Astrocyte of the cerebellum (primary cell): ENCODE measurements at regions not wholly inside any gene's neighbourhood (a gene's known extent, or its start where the extent isn't known, plus 50 kb on each side); places are given as distances from the start of the nearest gene placed in this dataset.

Source experiments
- DNase-seq: peaks from one replicate; pipeline ENCODE4 v3.0.0-alpha.2; 2011; ENCODE audit warnings: low read depth
- H3K4me3 ChIP-seq: 2 replicates; pipeline ENCODE4 v1.5.1; 2011; ENCODE audit warnings: mild to moderate bottlenecking, low read depth, low read length, moderate library complexity
- in situ Hi-C: cut with HindIII; loops from 2 replicates; pipeline ENCODE4 v1.10.0; 2017; ENCODE audit warnings: low sequenced_read_pairs
- TF ChIP-seq, protein P1 (sequence below): IDR thresholded peaks from 2 replicates; pipeline ENCODE4 v1.5.1; 2012; ENCODE audit warnings: low read length, low read depth, moderate library complexity, mild to moderate bottlenecking; ENCODE audit errors: missing control alignments

DNA sequence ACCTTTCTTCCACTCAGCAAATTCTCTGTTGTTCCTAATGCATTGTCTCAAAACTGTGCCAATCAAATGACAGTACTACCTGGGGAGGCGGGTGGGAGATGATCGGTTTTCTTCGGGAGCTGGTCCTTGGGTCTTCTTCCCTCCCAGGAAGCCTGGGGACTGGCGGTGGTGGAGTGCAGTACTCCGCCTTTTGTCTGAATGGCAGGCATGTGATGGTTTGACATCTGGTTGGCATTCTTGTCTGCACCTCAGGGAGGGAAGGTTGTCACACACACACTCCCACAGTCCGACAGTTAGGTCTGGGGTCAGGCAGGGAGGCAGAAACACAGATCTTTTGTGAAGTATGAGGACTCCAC, 114.8 kb downstream of the SNAPC1 start:
- in situ Hi-C loops = no loop called here
- TF ChIP-seq, protein P1, sequence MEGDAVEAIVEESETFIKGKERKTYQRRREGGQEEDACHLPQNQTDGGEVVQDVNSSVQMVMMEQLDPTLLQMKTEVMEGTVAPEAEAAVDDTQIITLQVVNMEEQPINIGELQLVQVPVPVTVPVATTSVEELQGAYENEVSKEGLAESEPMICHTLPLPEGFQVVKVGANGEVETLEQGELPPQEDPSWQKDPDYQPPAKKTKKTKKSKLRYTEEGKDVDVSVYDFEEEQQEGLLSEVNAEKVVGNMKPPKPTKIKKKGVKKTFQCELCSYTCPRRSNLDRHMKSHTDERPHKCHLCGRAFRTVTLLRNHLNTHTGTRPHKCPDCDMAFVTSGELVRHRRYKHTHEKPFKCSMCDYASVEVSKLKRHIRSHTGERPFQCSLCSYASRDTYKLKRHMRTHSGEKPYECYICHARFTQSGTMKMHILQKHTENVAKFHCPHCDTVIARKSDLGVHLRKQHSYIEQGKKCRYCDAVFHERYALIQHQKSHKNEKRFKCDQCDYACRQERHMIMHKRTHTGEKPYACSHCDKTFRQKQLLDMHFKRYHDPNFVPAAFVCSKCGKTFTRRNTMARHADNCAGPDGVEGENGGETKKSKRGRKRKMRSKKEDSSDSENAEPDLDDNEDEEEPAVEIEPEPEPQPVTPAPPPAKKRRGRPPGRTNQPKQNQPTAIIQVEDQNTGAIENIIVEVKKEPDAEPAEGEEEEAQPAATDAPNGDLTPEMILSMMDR = no peak
- no peak overlapping the region for H3K4me3 ChIP-seq
- DNase-seq = no peak

DNA sequence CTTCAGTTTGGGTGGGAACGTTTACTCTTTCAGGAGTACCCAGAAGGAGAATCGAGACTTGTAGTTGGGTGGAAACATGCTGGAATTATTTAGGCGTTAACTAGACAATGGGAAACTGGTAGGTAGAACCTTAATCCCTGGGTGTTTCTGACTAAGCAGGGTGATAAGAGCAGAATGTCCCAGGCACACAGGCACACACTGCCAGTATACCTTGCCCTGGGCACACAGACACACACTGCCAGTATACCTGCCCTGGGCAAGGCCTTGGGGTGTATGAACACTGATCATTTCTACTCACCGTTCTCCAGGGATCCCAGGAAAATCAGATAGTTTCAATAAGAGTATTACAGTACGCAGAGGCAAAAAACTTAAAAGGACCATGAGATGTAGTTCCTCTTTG, 115.5 kb downstream of the SNAPC1 start:
- in situ Hi-C loops = no loop called here
- no peak overlapping the region for H3K4me3 ChIP-seq
- no peak for DNase-seq
- TF ChIP-seq, protein P1 = no peak

DNA sequence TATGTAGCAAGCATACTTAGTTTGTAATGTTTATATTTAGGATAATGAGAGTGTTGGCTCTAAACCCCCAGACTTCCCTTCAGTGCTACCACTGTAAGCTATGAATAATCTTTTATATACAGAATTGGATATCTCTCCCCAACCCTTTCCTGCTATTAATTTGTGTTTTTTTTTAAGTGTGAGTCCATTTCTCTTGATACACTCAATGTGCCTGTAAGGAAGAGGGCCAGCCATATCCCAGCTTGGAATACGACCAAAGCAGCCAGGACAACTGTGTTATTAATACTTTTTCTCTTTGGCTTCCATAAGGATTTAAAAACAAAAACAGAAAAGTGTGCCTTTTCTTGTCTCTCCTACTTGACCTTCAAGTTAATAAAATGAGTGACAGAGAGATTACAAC, 116.7 kb downstream of the SNAPC1 start:
- in situ Hi-C loops = no loop called here
- no peak overlapping the region for H3K4me3 ChIP-seq
- TF ChIP-seq, protein P1 = no peak
- no peak for DNase-seq

DNA sequence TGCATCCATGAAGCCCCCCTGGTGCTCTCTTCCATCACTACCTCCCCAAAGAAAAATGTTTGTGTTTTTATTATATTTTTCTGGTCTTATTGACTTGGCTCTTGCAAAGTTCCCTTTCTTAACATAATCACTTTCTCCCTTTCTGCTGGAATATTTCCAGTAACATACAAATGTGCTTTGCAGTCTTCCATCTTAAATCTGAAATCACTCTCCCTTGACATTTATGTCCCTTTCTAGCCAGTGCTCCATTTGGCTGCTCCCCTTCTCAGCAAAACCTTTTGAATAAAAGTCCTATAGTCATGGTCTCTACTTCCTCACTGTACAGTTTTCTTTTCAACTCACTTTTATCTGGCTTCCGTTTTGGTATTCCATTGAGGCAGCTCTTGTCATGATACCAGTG, 118.8 kb downstream of the SNAPC1 start:
- TF ChIP-seq, protein P1 = no peak

DNA sequence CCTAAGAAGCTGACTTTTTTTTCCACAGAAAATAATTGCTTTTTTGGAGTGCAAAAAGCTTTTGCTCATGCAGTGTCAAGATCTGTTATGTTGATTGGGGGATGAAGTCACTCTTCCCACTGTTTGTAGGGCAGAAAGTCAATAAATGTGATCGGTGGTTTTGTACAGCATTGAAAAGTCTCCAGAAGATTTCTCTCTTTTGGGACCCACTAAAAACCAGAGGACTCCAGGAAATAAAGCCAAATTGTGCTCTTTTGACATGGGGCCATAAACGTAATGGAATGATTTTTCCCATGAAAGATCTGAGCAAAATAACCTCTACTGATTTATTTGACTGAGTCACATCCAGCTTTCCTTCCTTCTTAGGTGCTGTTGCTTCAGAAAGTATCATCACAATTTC, 122.5 kb downstream of the SNAPC1 start:
- no peak for DNase-seq
- TF ChIP-seq, protein P1 = no peak
- in situ Hi-C loops = no loop called here
- H3K4me3 ChIP-seq = no peak overlapping the region

More for the DNA sequence above, 118.8 kb downstream of the SNAPC1 start:
- no peak overlapping the region for H3K4me3 ChIP-seq
- in situ Hi-C loops = no loop called here
- DNase-seq = no peak

DNA sequence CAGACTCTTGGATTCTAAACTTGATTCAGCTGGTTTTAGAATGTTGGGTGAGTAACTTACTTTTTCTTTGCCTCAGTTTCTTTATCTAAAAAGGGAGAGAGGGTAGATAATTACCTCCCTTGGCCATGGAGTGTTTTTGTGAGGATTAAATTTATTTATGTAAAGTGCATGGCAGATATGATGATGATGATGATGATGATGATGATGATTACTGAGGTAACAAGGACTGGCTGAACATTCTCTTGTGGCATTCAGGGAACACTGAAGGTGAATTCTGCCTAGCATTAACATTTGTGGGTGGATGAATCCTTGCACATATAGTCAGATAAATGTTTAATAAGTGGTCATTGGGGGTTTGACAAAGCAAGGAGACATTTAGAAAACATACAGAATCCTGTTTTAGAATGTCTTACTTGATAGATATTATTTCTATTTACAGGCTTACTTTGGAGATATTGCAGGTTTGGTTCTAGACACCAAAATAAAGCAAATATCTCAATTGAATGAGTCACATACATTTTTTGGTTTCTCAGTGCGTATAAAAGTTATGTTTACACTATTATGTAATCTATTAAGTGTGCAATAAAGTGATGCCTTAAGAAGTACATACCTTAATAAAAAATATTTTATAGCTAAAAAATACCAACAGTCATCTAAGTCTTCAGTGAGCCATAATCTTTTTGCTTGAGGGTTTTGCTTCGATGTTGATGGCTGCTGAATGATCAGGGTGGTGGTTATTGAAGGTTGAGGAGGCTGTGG, 123.2 kb downstream of the SNAPC1 start:
- TF ChIP-seq, protein P1 = no peak
- DNase-seq = no peak
- in situ Hi-C loops = no loop called here
- H3K4me3 ChIP-seq = no peak overlapping the region
